C4-2B (cell line): ENCODE measurements at regions not wholly inside any gene's neighbourhood (a gene's known extent, or its start where the extent isn't known, plus 50 kb on each side); places are given as distances from the start of the nearest gene placed in this dataset.

Source experiments
- ZFX ChIP-seq: fragments of 450-650 bp; IDR thresholded peaks from 2 replicates; pipeline ENCODE4 v1.6.1; 2017
- TF ChIP-seq, protein P1 (sequence below): fragments of 450-650 bp; conservative IDR thresholded peaks from 2 replicates; pipeline ENCODE4 v1.5.1; 2017; ENCODE audit warnings: mild to moderate bottlenecking

DNA sequence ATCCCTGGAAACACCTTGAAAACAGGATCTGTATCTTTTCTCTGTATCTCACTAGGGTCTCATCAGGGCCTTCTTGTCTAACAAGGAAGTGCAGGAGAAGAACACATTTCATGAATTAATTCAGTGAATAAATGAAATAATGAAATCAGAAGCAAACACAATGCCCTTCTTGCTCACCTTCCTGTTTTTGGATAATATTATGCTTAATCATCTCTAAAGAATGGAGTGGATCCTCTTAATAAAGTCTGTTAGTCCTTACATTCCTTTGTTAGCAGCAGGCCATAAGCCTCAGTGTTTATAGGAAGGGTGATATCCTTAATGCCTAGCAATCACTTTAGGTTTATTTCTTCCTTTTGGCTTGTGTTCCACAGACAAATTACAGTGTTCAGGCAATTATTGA, 837.1 kb upstream of the SEMA6A start:
- TF ChIP-seq, protein P1, sequence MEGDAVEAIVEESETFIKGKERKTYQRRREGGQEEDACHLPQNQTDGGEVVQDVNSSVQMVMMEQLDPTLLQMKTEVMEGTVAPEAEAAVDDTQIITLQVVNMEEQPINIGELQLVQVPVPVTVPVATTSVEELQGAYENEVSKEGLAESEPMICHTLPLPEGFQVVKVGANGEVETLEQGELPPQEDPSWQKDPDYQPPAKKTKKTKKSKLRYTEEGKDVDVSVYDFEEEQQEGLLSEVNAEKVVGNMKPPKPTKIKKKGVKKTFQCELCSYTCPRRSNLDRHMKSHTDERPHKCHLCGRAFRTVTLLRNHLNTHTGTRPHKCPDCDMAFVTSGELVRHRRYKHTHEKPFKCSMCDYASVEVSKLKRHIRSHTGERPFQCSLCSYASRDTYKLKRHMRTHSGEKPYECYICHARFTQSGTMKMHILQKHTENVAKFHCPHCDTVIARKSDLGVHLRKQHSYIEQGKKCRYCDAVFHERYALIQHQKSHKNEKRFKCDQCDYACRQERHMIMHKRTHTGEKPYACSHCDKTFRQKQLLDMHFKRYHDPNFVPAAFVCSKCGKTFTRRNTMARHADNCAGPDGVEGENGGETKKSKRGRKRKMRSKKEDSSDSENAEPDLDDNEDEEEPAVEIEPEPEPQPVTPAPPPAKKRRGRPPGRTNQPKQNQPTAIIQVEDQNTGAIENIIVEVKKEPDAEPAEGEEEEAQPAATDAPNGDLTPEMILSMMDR = no peak
- no peak for TF ChIP-seq ZFX
